Adipocyte (in vitro differentiated cells): ENCODE measurements at regions not wholly inside any gene's neighbourhood (a gene's known extent, or its start where the extent isn't known, plus 50 kb on each side); places are given as distances from the start of the nearest gene placed in this dataset.
"Not testable (repeated sequence)": the region's sequence is repeated elsewhere in the genome, so short reads cannot be mapped to it uniquely, and the experiment has no call there.

Experiments used
- DNase-seq: peaks from one replicate; pipeline ENCODE4 v3.0.0-alpha.2; 2015; ENCODE audit warnings: low read depth
- H3K27me3 ChIP-seq: replicated peaks from 2 replicates; pipeline ENCODE4 v1.7.0; 2013; ENCODE audit warnings: mild to moderate bottlenecking, low read length, moderate library complexity; ENCODE audit not compliant: control insufficient read depth, insufficient read depth
- H3K36me3 ChIP-seq: 2 replicates; pipeline ENCODE4 v1.7.0; 2013; ENCODE audit warnings: low read length, mild to moderate bottlenecking, moderate library complexity; ENCODE audit not compliant: control insufficient read depth, insufficient read depth, severe bottlenecking
- H3K4me1 ChIP-seq: 2 replicates; pipeline ENCODE4 v1.7.0; 2013; ENCODE audit warnings: mild to moderate bottlenecking, low read length, moderate library complexity; ENCODE audit not compliant: control insufficient read depth, insufficient read depth
- H3K4me3 ChIP-seq: 2 replicates; pipeline ENCODE4 v1.7.0; 2013; ENCODE audit warnings: mild to moderate bottlenecking, low read length, moderate library complexity
- H3K9ac ChIP-seq: 2 replicates; pipeline ENCODE4 v1.7.0; 2013; ENCODE audit warnings: mild to moderate bottlenecking, low read length, moderate library complexity
- H3K9me3 ChIP-seq: 2 replicates; pipeline ENCODE4 v1.7.0; 2013; ENCODE audit warnings: mild to moderate bottlenecking, low read length, moderate library complexity; ENCODE audit not compliant: control insufficient read depth

GRCh38 chrX:138777908-138778575 is 66.5 kb upstream of the FGF13 start:
- H3K9me3 ChIP-seq, H3K36me3 ChIP-seq, H3K4me1 ChIP-seq, H3K9ac ChIP-seq, H3K27me3 ChIP-seq, H3K4me3 ChIP-seq, DNase-seq: not testable (repeated sequence)

- H3K4me3 ChIP-seq, result no peak overlapping the region
- H3K36me3 ChIP-seq, result no peaks in the 10 kb centered on the region
- no peaks in the 10 kb centered on the region for H3K27me3 ChIP-seq
- H3K4me1 ChIP-seq, result no peaks in the 10 kb centered on the region
- no peak for DNase-seq
- H3K9ac ChIP-seq, result no peak overlapping the region
- no peaks in the 10 kb centered on the region for H3K9me3 ChIP-seq
Observed at GRCh38 chrX:138777230-138777629, 65.7 kb upstream of the FGF13 start.

- no peaks in the 10 kb centered on the region for H3K4me1 ChIP-seq
- H3K4me3 ChIP-seq, result no peak overlapping the region
- no peaks in the 10 kb centered on the region for H3K36me3 ChIP-seq
- DNase-seq, result peak; percentile 48
- no peaks in the 10 kb centered on the region for H3K27me3 ChIP-seq
- H3K9me3 ChIP-seq, result no peaks in the 10 kb centered on the region
- H3K9ac ChIP-seq, result no peak overlapping the region
Observed at GRCh38 chrX:138775517-138775916, 64.0 kb upstream of the FGF13 start.

GRCh38 chrX:138771047-138771446 is 59.5 kb upstream of the FGF13 start:
- Histone ChIP-seq H3K27me3 (no peaks in the 10 kb centered on the region), H3K4me3 (no peak overlapping the region), H3K36me3 (no peaks in the 10 kb centered on the region), H3K9ac (no peak overlapping the region), H3K4me1 (no peaks in the 10 kb centered on the region), H3K9me3 (no peaks in the 10 kb centered on the region)
- no peak for DNase-seq

GRCh38 chrX:138769918-138770317 is 58.4 kb upstream of the FGF13 start:
- H3K9me3 ChIP-seq, result no peaks in the 10 kb centered on the region
- no peaks in the 10 kb centered on the region for H3K27me3 ChIP-seq
- H3K36me3 ChIP-seq, result no peaks in the 10 kb centered on the region
- no peak overlapping the region for H3K9ac ChIP-seq
- no peak overlapping the region for H3K4me3 ChIP-seq
- H3K4me1 ChIP-seq, result peaks cover 9% of the 10 kb centered on the region
- DNase-seq, result no peak

DNA sequence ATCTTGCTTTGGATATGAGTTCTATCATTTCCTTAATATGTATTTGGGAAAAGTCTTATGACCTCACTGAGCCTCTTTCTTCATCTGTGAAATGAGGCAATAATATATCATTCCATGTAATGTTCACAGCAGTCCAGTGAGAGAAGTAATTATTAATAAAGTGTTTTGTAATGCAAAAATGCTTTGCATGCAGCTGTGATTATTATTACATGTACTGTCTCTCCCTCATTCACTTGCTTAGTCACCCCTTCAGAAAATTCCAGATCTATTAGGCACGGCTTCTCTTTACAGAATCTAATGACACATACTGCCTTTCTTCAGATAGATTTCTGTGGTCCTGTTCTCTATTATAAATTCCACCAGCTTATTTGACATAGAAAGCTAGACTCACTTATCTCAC is 53.5 kb upstream of the FGF13 start:
- Histone ChIP-seq H3K9ac (no peak overlapping the region), H3K36me3 (no peaks in the 10 kb centered on the region), H3K27me3 (peaks cover 6% of the 10 kb centered on the region), H3K9me3 (no peaks in the 10 kb centered on the region), H3K4me1 (peaks cover 15% of the 10 kb centered on the region), H3K4me3 (no peak overlapping the region)
- no peak for DNase-seq

DNA sequence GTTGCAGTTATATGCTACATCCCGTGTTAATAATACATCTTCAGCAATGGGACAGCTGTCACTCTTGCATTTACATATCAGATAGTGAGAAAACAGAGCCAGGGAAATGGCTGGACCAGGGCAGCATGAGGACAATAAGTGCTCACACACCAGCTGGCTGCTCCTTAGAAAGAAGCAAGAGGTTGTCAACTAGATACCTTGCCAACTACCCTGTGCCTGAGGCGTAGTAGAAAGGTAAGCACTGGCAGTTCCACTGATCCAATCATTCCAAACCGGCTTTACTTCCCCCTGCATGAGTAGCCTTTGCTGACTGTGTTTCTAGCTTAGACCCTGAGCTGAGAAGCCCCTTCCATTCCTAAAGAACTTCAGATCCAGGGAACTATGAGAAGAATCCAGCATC is 52.2 kb upstream of the FGF13 start:
- H3K9ac ChIP-seq, result no peak overlapping the region
- peaks cover 15% of the 10 kb centered on the region for H3K4me1 ChIP-seq
- H3K36me3 ChIP-seq, result no peaks in the 10 kb centered on the region
- no peaks in the 10 kb centered on the region for H3K9me3 ChIP-seq
- H3K4me3 ChIP-seq, result no peak overlapping the region
- H3K27me3 ChIP-seq, result peaks cover 6% of the 10 kb centered on the region
- no peak for DNase-seq

GRCh38 chrX:138761380-138761779 is 49.9 kb upstream of the FGF13 start:
- Histone ChIP-seq H3K36me3 (no peaks in the 10 kb centered on the region), H3K9me3 (no peaks in the 10 kb centered on the region), H3K9ac (no peak overlapping the region), H3K4me3 (no peak overlapping the region), H3K27me3 (peaks cover 16% of the 10 kb centered on the region), H3K4me1 (peaks cover 15% of the 10 kb centered on the region)
- no peak for DNase-seq
